GM12878 (cell line): ENCODE measurements at regions not wholly inside any gene's neighbourhood (a gene's known extent, or its start where the extent isn't known, plus 50 kb on each side); places are given as distances from the start of the nearest gene placed in this dataset.

Experiments used
- ATAC-seq: fragments of 200-7000 bp; cut with Tn5 transposase; 3 replicates; pipeline ENCODE4 v1.9.1; 2020; ENCODE audit warnings: mild to moderate bottlenecking, moderate library complexity
- BruUV-seq: library from RNA; stranded (reverse); fragments of 400-500 nt; replicated peaks from 2 replicates; lab custom pipeline; 2021; lab: Mats Ljungman, UMichigan
- CTCF ChIA-PET: fragments of 300-600 bp; sonication (Branson Sonifier 250); formaldehyde crosslinking; extraction: SDS; loops from one replicate; lab custom pipeline; 2021; ENCODE audit warnings: inconsistent platforms; lab: Yijun Ruan, JAX
- POLR2A ChIA-PET: fragments of 350-600 bp; formaldehyde crosslinking; extraction: SDS; loops from one replicate; lab custom pipeline; 2021; ENCODE audit warnings: inconsistent platforms; lab: Charles Lee
- RAD21 ChIA-PET: fragments of 300-600 bp; sonication (Branson Sonifier 250); formaldehyde crosslinking; loops from one replicate; lab custom pipeline; 2023; ENCODE audit warnings: antibody characterized with exemption; ENCODE audit not compliant: unreplicated experiment; lab: Charles Lee
- SMC1A ChIA-PET: fragments of 300-600 bp; sonication (Branson Sonifier 250); formaldehyde crosslinking; loops from one replicate; lab custom pipeline; 2023; ENCODE audit not compliant: unreplicated experiment, uncharacterized antibody; lab: Charles Lee
- DNase-seq: peaks from one replicate; pipeline ENCODE4 v3.0.0-alpha.2; 2011; ENCODE audit warnings: low read depth, low spot score
- FAIRE-seq: peaks from 3 replicates; lab custom pipeline; 2011; peaks lifted over from hg19 to GRCh38; lab: Jason Lieb, UNC
- H2AFZ ChIP-seq: 2 replicates; pipeline ENCODE4 v1.6.0; 2011; ENCODE audit warnings: low read depth, low read length, control low read depth; ENCODE audit not compliant: control insufficient read depth
- H3K27ac ChIP-seq: 2 replicates; pipeline ENCODE4 v1.5.1; 2011; ENCODE audit warnings: control low read depth; ENCODE audit not compliant: control insufficient read depth, insufficient read depth
- H3K27me3 ChIP-seq, 2 experiments: replicated peaks in 1 of 2; 2 replicates each; pipeline versions ENCODE4 v1.6.0 to v1.6.1; 2011; ENCODE audit warnings: low read length in 1 of 2; ENCODE audit not compliant: control insufficient read depth in 2 of 2, insufficient read depth in 2 of 2
- H3K36me3 ChIP-seq, 2 experiments: 2 replicates each; pipeline ENCODE4 v1.5.1; 2011; ENCODE audit warnings: low read length in 1 of 2; ENCODE audit not compliant: control insufficient read depth in 2 of 2, insufficient read depth in 2 of 2
- H3K4me1 ChIP-seq: 2 replicates; pipeline ENCODE4 v1.6.1; 2011; ENCODE audit warnings: mild to moderate bottlenecking, low read length, moderate library complexity, mixed read lengths; ENCODE audit not compliant: control insufficient read depth, insufficient read depth
- H3K4me2 ChIP-seq: 2 replicates; pipeline ENCODE4 v1.6.0; 2011; ENCODE audit warnings: control low read depth; ENCODE audit not compliant: control insufficient read depth, insufficient read depth
- H3K4me3 ChIP-seq: fragments of 200-600 bp; sonication (generic); 2 replicates; pipeline ENCODE4 v1.5.1; 2016
- H3K79me2 ChIP-seq: 2 replicates; pipeline ENCODE4 v1.6.0; 2011; ENCODE audit warnings: low read length; ENCODE audit not compliant: control insufficient read depth, insufficient read depth
- H3K9ac ChIP-seq: 2 replicates; pipeline ENCODE4 v1.8.0; 2011; ENCODE audit warnings: low read length, control low read depth, mixed read lengths; ENCODE audit not compliant: control insufficient read depth, insufficient read depth
- H3K9me3 ChIP-seq: replicated peaks from 3 replicates; pipeline ENCODE4 v1.5.1; 2011; ENCODE audit warnings: mild to moderate bottlenecking, low read length; ENCODE audit not compliant: control insufficient read depth, insufficient read depth
- H4K20me1 ChIP-seq: 2 replicates; pipeline ENCODE4 v1.6.0; 2011; ENCODE audit not compliant: control insufficient read depth, insufficient read depth
- CREM ChIP-seq: IDR thresholded peaks from 2 replicates; pipeline ENCODE4 v1.6.1; 2014; ENCODE audit warnings: antibody characterized with exemption, low read depth
- EZH2 ChIP-seq: IDR thresholded peaks from 2 replicates; pipeline ENCODE4 v1.6.1; 2012; ENCODE audit warnings: low read depth, mild to moderate bottlenecking, control low read depth, inconsistent platforms, low read length, borderline replicate concordance; ENCODE audit not compliant: control insufficient read depth
- HDAC6 ChIP-seq: fragments of 200-600 bp; sonication (generic); IDR thresholded peaks from one replicate; pipeline ENCODE4 v1.8.0; 2017; ENCODE audit warnings: antibody characterized with exemption; ENCODE audit not compliant: unreplicated experiment
- JUNB ChIP-seq: IDR thresholded peaks from 2 replicates; pipeline ENCODE4 v1.6.1; 2016; ENCODE audit warnings: antibody characterized with exemption, mild to moderate bottlenecking
- KLF5 ChIP-seq: fragments of 450-650 bp; IDR thresholded peaks from 2 replicates; pipeline ENCODE4 v1.6.1; 2014; ENCODE audit warnings: mild to moderate bottlenecking; ENCODE audit not compliant: partially characterized antibody
- NR2F1 ChIP-seq: fragments of 450-650 bp; conservative IDR thresholded peaks from 2 replicates; pipeline ENCODE4 v1.6.1; 2017; ENCODE audit warnings: mild to moderate bottlenecking
- RFX5 ChIP-seq: IDR thresholded peaks from 2 replicates; pipeline ENCODE4 v1.6.1; 2011; ENCODE audit warnings: low read depth, low read length, improper control_type of control experiment
- SREBF1 ChIP-seq: IDR thresholded peaks from 2 replicates; pipeline ENCODE4 v1.6.1; 2012; ENCODE audit warnings: mild to moderate bottlenecking, low read length
- TAF1 ChIP-seq: IDR thresholded peaks from 2 replicates; pipeline ENCODE4 v1.6.1; 2011; ENCODE audit warnings: mild to moderate bottlenecking, low read depth, low read length, borderline replicate concordance
- ZNF217 ChIP-seq: fragments of 450-650 bp; IDR thresholded peaks from 2 replicates; pipeline ENCODE4 v1.6.1; 2017; ENCODE audit warnings: antibody characterized with exemption, mild to moderate bottlenecking
- WGBS: methylation state at CpG from one replicate; pipeline ENCODE4 v1.1.6; 2016; ENCODE audit warnings: low lambda C conversion rate; ENCODE audit not compliant: insufficient replicate concordance, insufficient coverage; ENCODE audit errors: missing lambda C conversion rate; 5-methylcytosine and 5-hydroxymethylcytosine counted together
- in situ Hi-C: fragments of 300-500 bp; cut with MboI; formaldehyde crosslinking; loops from 9 replicates; pipeline ENCODE4 v1.14.3; 2018; ENCODE audit warnings: mixed read lengths
- intact Hi-C: fragments of 100-400 bp; cut with micrococcal nuclease; formaldehyde crosslinking; loops from one replicate; pipeline ENCODE4 v1.14.2; 2022; ENCODE audit not compliant: unreplicated experiment

DNA sequence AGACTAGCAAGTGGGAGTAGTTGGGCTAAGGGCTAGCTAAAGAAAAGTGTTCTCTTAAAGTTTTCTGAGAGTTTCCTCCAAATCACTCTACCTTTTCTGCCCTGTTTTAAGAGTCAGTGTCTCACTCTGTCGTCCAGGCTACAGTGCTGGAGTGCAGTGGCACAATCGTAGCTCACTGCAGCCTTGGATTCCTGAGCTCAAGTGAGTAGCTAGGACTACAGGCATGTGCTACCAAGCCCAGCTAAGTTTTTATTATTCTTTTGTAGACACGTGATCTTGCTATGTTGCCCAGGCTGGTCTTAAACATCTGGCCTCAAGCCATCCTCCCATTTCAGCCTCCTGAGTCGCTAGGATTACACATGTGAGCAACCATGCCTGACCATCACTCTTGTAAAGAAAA, 378.9 kb downstream of the CAAP1 start (continued):
- TF ChIP-seq TAF1 (no peak), EZH2 (no peak), NR2F1 (no peak), HDAC6 (no peak), SREBF1 (no peak)

DNA sequence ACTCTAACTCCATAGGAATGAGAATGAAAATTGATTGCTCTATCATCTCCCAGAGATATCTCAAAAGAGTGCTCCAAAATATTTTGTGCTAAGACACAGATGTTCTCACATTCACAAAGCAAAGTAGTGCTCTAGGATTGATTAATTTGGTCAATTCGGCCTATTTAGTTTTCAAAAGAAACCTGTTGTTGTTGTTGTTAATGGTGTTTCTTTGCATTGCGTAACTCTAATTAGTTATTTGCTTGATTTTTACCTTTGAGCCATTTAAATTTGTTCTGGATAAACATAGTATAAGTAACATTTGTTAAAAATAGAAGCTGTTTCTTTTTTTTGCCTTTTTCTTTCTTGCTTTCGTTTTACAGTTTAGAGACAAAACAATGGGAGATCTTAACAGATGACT, 382.5 kb downstream of the CAAP1 start:
- no peak overlapping the region for H3K4me2 ChIP-seq
- in situ Hi-C loops (no loop called here), intact Hi-C loops (no loop called here)
- no peak for DNase-seq
- CTCF ChIA-PET, result no interaction called here
- H3K79me2 ChIP-seq, result no peaks in the 10 kb centered on the region
- H3K9me3 ChIP-seq, result no peaks in the 10 kb centered on the region
- H3K27me3 ChIP-seq, result no peaks in the 10 kb centered on the region
- RAD21 ChIA-PET, result no interaction called here
- BruUV-seq, result no TSS peak
- no peaks in the 10 kb centered on the region for H4K20me1 ChIP-seq
- no peak overlapping the region for H2AFZ ChIP-seq
- no peak for ATAC-seq
- no peaks in the 10 kb centered on the region for H3K4me1 ChIP-seq
- no peak overlapping the region for H3K4me3 ChIP-seq
- no peaks in the 10 kb centered on the region for H3K36me3 ChIP-seq
- H3K27ac ChIP-seq, result no peak overlapping the region
- TF ChIP-seq JUNB, result no peak
- no peak overlapping the region for H3K9ac ChIP-seq
- POLR2A ChIA-PET, result no interaction called here
- SMC1A ChIA-PET, result interaction anchor here (1.2 kb wide), 1 partner anchor 25 kb away, joined by 3 read pairs; no protein-coding TSS in a partner anchor
- 33% methylated on average over 3 of the region's 3 CpGs for WGBS
- FAIRE-seq, result no peak

DNA sequence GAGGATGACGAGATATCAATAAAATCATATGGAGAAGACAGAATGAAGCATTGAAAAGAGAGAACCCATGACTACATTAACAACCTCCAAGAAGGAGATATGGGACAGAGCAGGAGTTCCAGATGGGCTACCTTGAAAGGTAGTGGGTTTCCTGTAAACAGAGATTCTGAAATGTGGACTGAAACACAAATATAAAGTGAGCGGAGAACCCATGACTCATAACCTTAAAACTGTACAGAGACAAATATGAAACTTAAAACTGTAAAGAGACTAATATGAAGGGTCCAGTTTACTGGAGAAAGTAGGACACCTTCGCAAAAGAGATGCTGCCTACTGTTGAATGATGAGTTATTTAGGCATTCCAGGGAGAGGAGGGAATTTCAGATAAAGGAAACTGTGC, 383.7 kb downstream of the CAAP1 start:
- POLR2A ChIA-PET, result no interaction called here
- Histone ChIP-seq H3K4me2 (no peak overlapping the region), H3K9ac (no peak overlapping the region), H3K36me3 (no peaks in the 10 kb centered on the region), H3K4me3 (no peak overlapping the region), H3K79me2 (no peaks in the 10 kb centered on the region), H4K20me1 (no peaks in the 10 kb centered on the region), H3K27me3 (no peaks in the 10 kb centered on the region), H3K4me1 (no peaks in the 10 kb centered on the region), H2AFZ (no peak overlapping the region), H3K9me3 (no peaks in the 10 kb centered on the region), H3K27ac (no peak overlapping the region)
- no TSS peak for BruUV-seq
- no peak for DNase-seq
- FAIRE-seq, result no peak
- no peak for TF ChIP-seq RFX5
- TF ChIP-seq KLF5, result no peak
- no peak for TF ChIP-seq ZNF217
- no peak for TF ChIP-seq CREM
- in situ Hi-C loops, result no loop called here
- no peak for ATAC-seq
- RAD21 ChIA-PET, result no interaction called here
- intact Hi-C loops, result no loop called here
- CTCF ChIA-PET, result no interaction called here
- WGBS, result 16% methylated on average over 3 of the region's 3 CpGs
- SMC1A ChIA-PET, result interaction anchor here (1.2 kb wide), 1 partner anchor 27 kb away, joined by 3 read pairs; no protein-coding TSS in a partner anchor
